HG03460 (cell line): ENCODE measurements at regions not wholly inside any gene's neighbourhood (a gene's known extent, or its start where the extent isn't known, plus 50 kb on each side); places are given as distances from the start of the nearest gene placed in this dataset.

Source experiments
- ATAC-seq: cut with Tn5 transposase; IDR thresholded peaks from one replicate; pipeline ENCODE4 v1.9.1; 2021; ENCODE audit not compliant: unreplicated experiment

- ATAC-seq = no peak
Observed at GRCh38 chr1:232452117-232452516, 177.8 kb downstream of the SIPA1L2 start.

DNA sequence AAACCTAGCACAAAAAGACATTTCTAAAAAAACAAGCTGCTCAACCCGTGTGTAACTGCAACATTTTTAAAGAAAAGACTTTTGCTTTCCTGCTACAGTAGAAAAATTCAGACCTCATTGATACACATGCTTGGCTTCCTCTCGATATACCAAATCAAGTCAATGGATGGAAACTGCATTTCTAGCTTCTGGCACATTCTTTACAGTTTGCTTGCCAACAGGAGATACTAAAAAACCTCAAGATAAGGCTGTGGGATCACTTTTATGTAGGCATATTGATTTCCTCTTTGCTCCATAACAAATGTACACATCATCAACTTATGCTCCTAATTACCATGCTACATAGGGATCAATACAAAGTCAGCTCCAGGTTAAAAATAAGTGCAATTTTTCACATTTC is 178.4 kb downstream of the SIPA1L2 start:
- no peak for ATAC-seq

DNA sequence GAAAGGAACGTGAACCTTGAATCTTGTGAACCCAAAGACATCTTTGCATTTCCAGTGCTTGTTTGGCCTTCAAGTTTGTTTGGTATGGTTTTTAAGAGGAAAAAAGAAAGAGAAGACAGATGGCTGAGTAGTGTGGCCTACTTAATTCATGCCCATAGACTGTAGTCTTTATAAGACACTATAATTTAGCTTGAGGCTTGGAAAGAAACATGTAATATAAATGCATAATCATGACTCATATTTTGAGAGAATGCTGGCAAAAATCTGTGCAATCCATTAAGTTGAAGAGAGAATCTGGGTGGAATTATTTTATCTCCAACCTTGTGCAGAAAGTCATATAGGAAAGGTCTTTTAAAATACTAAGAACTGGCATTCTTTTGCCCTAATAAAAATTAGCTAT is 179.3 kb downstream of the SIPA1L2 start:
- no peak for ATAC-seq

DNA sequence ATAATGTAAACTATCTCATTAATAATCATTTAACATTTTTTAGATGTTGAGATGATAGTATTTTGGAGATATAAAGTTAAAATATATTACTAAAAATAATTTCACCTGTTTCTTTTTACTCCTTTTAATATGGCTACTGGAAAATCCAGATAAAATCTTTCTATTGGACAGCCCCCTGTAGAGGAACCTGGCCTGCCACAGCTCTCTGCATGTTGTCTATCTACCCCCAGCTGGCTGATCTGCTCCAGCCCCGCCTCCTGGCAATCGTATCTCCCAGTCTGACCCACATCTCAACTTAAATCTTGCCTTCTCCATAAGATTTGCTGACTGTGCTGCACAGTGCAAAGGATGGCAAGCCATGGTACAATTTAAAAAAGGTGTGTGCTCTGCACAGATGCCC is 182.8 kb downstream of the SIPA1L2 start:
- no peak for ATAC-seq

- ATAC-seq = no peak
Observed at GRCh38 chr1:232445361-232446106, 184.4 kb downstream of the SIPA1L2 start.

DNA sequence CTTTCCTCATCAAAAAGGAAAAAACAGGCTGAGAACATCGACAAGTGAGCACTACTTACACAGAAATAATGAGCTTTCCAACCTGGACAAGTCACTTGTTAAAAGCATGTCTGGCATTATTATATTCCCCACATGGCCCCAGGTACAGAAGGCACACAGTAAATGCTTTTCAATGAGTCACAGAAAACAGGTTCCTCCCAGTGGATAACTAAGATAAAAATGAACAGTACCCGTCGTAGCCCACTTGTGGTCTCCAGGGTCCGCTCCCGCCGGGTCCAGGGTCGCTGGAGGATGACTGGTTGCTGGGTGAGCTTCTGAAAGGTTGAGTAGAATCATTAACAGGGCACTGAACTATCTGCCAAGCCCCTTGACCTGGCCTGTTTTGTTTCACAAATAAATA is 186.6 kb downstream of the SIPA1L2 start:
- ATAC-seq = no peak

DNA sequence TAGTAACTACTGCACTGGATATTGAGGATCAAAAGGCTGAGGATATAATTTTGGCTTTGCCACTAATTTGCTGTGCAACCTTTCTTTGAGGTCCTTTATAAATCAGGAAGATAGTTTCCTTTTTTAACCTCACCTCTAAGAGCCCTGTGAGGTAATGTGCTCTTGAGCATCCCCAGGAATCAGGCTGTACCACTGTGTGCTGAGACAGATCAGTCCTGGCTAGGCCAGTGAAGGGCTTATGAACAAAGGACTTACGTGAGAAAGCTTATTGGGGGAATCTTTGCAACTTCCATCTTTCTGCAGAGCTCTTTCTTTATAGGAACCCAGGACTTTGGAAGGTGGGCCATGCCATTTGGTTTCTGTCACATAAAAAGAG is 188.9 kb downstream of the SIPA1L2 start:
- no peak for ATAC-seq

DNA sequence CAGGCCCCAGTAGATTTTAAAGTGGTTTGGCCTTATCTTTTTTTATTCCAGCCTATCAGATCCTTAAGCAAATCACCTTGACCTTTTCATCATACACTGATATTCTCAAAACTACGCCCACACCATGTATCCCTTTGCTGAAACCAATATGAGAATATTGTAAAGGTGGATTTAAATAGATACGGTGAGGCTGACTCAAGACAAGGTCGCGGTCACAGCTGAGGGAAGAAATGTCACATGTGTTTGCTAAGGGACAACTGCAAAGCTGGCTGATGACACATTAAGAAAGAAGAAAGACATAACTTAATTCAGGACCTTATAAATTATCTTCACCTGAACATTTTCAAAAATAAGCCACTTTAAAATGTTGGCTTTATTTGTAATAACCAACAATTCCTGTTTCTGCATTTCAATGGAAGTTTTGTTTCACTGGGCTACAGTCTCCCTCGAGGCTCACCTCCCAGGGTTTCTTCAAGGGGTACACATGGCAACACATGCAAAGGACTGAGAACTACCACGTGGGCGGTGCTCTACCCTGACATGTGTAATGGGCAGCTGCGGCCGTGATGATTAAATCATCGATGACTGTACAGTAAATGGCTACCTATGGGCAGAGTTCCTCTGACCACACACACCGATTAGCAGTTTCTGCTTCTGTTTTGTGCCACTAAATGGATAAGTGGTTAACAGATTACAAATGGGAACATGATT is 189.5 kb downstream of the SIPA1L2 start:
- ATAC-seq = no peak

DNA sequence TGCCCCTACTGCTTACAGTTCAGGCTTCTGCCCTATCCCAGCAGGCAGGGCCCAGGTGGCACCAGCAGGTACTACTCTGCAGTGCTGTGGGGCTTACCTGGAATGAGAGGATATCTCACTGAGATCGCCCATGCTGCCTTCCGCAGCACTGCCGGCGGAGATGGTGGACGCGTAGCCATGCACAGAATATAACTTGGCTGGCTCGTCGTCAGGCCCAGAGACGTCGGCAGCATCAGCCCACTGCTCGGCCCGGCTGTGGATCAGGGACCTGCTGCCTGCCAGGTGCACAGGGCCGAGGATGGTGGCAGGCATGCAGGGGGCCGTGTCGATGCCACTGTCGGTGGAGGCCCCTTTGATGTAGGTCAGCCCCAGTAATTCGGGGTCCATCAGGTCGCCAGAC is 190.9 kb downstream of the SIPA1L2 start:
- ATAC-seq = no peak

DNA sequence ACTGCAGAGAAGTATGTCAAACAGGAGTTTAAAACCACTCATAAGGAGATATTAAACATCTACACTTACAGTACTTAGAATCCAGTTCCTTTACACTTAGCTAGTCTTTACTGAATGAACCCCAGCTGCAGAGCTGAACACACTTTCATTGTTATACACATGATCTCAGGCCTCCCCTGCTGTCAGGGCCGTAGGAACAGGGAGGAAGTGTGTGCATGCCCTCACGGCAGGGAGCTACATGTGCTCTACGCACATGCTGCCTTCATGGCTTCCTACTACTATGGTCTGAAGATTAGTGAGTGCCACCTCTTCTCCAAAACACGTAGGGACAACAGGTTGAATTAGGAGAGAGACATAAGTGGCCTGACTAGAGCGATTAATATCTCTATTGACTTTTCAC is 191.5 kb downstream of the SIPA1L2 start:
- no peak for ATAC-seq

- ATAC-seq = no peak
Observed at GRCh38 chr1:232437510-232437909, 192.4 kb downstream of the SIPA1L2 start.

DNA sequence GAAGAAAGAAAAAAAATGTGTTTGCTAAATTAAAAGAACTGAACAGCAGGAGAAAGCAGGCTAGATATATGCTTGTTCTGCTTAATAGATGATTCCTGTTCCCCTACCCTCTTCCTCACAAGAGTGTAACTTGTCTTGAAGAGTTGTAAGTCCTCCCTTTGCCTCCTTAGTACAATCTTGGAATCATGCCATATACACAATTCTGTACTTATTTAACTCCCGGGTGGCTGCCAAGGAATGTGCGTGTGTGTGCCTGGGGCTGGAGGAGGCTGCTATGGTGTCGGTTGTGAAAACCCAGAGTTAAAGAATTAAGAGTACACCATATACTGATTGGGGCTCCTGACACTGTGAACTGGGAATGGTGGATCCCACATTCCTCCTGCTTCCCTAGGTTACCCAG is 194.2 kb downstream of the SIPA1L2 start:
- no peak for ATAC-seq

DNA sequence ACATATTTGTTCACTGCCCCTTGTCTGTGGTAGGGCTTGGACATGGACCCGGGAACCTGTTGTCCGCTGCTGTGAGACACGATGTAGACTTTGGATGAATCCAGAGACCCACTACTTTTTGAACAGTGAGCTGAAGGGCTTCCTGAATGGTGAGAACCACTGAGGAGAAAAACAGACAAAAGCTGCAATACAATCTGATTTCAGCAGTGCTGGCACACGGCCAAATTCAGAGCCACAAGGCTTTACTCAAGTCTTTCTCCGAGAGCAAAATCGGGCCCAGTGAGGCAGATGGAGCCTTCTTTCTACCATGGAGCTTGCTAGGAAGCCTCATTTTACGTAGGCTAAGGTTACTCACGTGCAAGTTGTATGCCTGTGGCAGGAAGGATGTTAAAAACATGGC is 197.6 kb downstream of the SIPA1L2 start:
- ATAC-seq = no peak

DNA sequence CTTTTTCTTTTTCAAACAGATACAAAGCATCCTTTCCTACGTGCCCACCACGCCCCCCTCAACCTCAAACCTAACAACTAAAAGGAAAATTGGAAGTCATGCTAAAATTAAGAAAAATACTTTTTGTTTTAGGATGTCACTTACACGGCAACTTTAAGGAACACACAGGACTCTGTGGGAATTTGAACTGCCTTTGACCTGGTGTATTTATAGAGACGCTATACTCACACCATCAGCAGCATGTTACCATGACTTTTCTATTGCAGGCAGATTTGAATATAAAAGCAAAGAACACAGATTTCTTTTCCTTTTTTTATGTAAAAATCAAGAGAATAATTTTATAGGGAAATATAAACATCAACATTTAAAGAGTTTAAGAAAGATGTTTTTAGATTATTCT is 198.2 kb downstream of the SIPA1L2 start:
- ATAC-seq = no peak

GRCh38 chr1:232431326-232431725 is 198.6 kb downstream of the SIPA1L2 start:
- ATAC-seq = no peak

GRCh38 chr1:232430467-232430866 is 199.5 kb downstream of the SIPA1L2 start:
- ATAC-seq = no peak

DNA sequence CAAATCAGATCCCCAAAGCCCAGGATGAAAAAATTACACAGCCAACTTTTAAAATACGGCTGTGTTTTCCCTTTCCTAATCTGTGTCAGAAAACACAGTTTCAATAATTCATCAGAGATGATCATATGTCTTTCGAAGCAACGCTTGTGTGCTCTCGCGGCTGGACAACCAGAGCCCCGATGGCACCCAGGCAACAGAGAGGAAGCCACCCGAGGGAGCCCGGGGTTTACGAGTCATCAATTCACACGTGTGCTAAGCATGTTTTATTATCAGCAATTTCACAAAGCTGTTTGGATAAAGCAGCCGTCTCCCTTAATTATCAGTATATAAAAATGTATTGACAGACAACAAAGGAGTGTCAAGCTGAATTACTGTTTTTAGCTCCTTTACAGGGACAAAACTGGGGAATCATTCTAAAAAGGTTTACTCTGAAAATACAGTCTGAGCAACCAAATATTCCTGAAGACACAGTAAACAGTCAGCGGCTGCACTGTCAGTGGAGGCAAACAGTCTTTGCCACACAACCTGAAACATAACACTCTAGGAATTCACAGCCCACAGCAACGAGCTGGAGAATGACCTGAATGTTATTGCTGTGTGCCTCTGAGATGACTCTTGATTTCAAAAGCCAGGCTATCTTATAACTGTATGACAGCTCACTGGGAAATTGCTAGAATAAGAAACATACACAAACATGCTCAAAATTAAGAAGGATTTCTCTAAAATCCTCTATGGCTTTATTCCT is 201.0 kb downstream of the SIPA1L2 start:
- ATAC-seq = no peak

DNA sequence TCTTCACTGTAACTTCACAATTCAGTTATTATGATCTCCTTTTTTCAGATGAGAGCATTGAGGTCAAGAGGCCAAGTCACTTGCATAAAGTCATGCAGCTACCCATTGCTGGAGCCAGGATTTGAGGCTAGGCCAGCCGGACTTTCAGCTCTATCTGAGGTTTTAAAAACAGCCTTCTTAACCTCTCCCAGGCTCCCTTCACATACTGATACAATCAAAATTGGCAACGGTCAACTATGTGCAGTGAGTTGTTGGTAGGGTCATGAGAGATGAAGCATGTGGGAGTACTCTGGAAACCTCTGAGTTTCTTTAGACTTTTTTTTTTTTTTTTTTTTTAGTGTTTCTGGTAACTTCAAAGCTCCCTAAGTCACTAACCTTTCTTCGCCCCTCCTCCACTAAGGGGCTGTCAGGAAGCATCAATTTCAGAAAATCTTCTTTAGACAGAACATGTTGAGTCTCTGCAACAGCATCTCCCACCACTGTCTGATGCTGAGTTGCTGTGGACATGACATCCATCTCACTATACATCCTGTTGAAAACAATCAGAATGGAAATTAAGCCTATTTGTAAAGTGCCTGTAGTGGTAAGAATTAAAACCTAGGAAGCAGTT is 201.8 kb downstream of the SIPA1L2 start:
- no peak for ATAC-seq

DNA sequence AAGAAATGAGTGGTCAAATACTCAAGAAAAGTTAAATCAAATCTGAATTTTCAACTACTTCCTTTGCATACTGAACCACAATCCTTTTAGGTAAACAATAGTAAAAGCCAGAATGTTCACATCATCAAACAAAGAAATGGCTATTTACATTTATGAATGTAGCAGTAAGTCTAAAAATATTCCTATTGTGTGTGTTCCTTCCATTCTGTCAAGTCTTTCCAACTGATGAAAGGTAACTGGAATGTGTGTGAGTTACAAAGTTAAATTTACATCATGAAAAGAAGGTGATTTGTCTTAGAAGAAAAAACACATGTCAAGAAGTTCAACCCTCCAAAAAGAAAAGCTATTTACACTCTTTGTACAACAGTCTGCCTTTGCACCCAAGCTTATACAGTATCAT is 203.1 kb downstream of the SIPA1L2 start:
- no peak for ATAC-seq

GRCh38 chr1:232425421-232425820 is 204.5 kb downstream of the SIPA1L2 start:
- ATAC-seq = no peak

DNA sequence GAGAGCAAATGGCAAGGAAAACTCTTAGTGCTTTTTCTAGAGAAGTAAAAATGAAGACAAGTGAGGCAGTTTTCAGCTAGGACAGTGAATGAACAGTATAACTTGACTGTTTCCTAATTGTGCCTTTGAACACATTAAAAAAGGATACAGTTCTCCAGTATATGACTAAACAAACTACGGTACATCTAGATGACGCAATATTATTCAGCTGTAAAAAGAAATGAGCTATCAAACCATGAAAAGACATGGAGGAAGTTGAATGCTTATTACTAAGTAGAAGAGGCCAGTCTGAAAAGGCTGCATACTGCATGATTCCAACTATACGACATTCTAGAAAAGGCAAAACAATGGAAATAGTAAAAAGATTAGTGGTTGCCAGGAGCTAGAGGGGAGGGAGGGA is 206.3 kb downstream of the SIPA1L2 start:
- no peak for ATAC-seq

DNA sequence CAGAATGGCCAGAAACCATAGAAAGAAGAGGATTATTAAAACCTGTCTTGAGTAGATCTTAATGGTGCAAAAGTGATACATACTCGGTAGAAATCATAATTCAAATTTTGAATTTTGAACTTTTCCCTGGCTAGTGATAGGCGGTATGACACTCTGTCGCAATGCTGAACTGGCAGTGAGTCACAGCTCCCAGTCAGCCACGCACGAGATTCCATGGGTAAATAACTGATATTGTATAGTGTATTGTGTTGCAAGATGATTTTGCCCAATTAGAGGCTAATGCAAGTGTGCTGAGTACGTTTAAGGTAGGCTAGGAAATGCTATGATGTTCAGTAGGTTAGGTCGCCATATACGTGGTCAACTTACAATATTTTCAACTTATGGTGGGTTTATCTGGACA is 207.0 kb downstream of the SIPA1L2 start:
- no peak for ATAC-seq
